Glomerular visceral epithelial cell (primary cell): ENCODE measurements at regions not wholly inside any gene's neighbourhood (a gene's known extent, or its start where the extent isn't known, plus 50 kb on each side); places are given as distances from the start of the nearest gene placed in this dataset.
A peak's percentile ranks its signal among the peaks of the same experiment; 100 is the strongest.

Experiments
- DNase-seq: peaks from one replicate; pipeline ENCODE4 v3.0.0-alpha.2; 2016; ENCODE audit errors: extremely low spot score

- DNase-seq: no peak
These were observed 140.2 kb upstream of the CTTNBP2 start for GRCh38 chr7:118013252-118014010.

GRCh38 chr7:118022546-118022945, 149.3 kb upstream of the CTTNBP2 start:
- no peak for DNase-seq

DNA sequence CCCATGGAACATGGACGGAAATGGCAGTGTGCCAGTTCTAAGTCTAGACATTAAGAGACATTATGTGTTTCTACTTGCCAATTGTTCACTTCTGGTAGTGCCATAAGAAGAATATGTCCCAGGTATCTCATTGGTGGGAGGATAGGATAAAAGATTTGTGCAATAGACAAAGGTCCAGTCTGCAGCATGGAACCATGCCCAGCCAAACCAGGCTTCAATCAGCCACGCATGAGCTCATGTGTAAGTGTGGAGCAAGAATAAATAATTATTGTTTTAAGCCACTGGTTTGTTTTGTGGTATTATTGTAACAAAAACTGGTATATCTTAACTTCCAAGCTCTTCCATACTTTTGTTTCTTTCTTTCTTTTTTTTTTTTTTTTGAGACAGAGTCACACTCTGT, 153.6 kb upstream of the CTTNBP2 start:
- DNase-seq: no peak

DNA sequence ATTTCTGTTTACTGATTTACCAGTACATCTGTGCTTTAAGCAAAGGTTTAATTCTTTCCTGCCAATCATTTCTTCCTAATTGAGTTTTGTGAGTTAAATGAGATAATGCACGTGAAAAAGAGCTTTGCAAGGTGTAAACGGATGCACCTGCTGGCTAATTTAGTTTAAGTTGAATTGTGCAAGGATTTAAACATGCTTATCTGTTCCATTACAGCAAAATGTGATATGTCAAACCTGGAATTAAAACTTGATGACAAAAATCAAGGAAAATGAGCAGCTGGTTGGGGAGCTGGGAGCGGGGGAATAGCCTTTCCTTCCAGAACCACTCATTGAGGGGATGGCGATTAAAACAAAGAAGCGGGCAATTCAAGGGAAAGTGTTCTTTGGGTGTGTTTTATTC, 155.0 kb upstream of the CTTNBP2 start:
- no peak for DNase-seq

GRCh38 chr7:118029826-118030422, 154.0 kb upstream of the LSM8 start:
- DNase-seq: no peak

DNA sequence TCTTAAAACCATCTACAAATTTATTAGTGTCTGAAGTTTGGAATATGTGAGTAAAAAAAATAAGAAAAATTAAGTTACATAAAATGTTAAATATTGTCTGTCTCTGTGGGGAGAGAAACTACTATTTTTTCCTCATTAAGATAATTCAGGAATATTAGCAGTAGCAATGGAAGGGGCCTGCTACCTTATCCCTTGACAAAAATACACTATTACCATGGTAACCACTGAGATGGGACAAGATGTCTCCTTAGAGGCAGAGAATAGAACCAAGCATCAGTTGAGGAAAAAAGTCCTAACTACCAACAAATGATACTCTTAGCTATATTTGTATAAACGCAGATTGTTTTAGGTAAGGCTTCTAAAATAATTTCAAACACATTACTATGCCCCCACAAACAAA, 150.7 kb upstream of the LSM8 start:
- no peak for DNase-seq

GRCh38 chr7:118039963-118040489, 143.9 kb upstream of the LSM8 start:
- DNase-seq: no peak

DNA sequence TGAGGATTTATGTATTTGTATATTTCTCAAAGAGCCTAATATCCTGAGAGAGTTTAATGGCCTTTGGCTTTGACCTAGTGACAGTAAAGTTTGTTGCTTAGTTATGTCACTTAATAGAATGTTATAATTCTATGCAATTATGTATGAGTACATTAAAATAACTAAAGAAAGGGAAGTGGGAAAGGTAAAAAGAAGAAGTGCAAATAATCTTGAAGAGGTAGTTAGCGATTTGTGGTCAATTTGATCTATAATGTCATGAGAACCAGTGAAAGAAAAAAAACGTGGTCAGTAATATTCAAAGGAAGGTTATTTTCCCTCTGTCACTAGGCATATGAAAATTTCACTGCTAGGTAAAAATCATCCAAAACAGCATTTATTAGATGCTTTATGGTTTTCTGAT, 143.4 kb upstream of the LSM8 start:
- no peak for DNase-seq

DNA sequence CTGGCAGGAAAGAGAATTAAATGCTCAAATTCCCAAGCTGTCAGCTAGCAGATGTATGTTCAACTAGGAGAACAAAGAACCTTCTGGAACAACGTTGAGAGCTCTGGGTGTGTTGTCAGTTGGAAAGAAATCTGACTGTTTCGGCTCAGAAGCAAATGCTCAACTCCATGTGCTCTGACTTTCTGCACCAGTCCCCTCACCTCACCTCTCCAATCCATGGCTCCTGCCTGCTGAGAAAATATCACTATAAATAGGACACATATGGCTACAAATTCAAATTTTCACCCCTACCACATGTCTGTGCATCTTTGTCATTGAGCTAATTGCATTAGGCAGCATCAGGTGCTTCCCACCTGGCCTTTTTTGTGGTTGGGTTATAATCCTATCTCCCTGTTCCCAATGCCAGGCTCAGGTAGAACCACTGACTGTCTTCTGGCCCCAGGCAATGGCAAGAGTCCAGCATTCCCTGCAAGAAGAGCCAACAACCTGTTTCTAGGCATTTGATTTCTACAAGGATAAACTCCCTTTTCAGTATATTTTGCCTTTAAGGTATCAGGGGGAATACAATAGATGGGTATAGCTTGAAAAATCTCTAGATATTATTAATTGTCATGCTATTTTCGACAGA, 142.6 kb upstream of the LSM8 start:
- no peak for DNase-seq

DNA sequence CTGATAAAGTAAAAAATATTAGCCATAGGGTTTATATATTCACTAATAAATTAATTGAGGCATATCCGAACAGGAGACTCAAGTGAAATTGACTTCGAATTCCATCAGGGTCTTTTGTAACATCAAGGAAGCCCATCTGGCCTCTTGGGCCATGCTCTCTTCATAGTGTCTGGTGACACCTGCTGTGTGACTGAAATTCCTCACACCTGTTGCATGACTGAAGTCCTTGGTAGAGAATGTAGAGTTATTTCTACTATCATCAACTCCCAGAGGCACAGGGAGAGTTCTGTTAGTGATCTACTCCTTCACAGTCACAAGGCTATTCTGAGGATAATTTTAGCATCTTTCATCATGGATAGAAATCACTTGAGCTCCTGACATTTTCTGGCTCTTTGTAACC, 138.3 kb upstream of the LSM8 start:
- no peak for DNase-seq

- no peak for DNase-seq
These were observed 137.9 kb upstream of the LSM8 start for GRCh38 chr7:118046086-118046485.

- no peak for DNase-seq
These were observed 137.2 kb upstream of the LSM8 start for GRCh38 chr7:118046801-118047200.

GRCh38 chr7:118052336-118052735, 131.6 kb upstream of the LSM8 start:
- no peak for DNase-seq

GRCh38 chr7:118053353-118053752, 130.6 kb upstream of the LSM8 start:
- DNase-seq: peak; percentile 1

GRCh38 chr7:118054529-118054928, 129.4 kb upstream of the LSM8 start:
- no peak for DNase-seq

DNA sequence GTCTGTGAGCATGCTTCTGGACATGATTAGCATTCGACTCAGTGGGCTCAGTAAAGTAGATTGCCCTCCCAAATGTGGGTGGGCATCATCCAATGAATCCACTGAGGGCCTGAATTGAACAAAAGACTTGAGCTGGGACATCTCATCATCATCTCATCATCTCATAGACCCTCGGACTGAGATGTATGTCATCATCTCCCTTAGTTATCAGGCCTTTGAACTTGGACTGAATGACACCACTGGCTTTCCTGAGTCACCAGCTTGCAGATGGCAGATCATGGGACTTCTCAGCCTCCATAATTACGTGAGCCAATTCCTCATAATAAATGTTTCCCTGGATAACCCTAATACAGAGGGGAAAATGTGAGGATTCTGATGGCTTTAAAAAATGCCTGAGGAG, 128.3 kb upstream of the LSM8 start:
- no peak for DNase-seq

GRCh38 chr7:118057404-118057803, 126.6 kb upstream of the LSM8 start:
- DNase-seq: peak; percentile 72

DNA sequence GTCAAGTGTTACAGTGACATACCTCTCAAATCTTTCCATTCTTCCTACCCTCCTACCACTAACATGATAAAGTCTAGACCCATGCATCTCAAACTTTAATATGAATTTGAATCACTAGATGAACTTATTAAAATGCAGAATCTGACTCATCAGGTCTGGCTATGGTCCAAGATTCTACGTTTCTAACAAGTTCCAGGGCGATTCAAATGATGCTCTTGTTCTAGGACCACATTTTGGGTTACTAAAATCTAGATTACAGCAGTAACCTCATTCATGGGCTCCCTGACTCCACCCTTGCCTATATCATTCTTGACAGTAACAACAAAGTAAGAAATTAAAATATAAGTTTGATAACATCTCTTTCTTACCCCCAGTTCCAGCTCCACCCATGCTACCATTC, 124.8 kb upstream of the LSM8 start:
- DNase-seq: no peak

DNA sequence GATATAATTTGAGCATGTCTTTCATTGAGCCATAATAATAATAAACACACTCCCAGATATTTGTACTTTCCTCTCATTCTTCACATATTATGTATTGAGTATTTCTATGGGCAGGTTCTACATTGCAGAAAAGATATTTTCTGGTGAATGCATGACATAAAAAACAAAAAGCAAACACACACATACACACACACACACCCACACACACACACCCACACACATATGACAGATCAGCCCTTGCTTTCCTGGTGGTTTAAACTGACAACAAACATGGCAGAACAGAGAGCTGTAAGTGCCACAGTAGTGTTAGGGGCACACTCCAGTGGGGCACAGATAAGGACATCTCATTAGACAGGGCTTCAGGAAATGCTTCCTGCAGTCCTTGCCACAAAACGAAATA, 123.3 kb upstream of the LSM8 start:
- DNase-seq: no peak

- no peak for DNase-seq
These were observed 122.6 kb upstream of the LSM8 start for GRCh38 chr7:118061386-118061785.

GRCh38 chr7:118072893-118073674, 110.9 kb upstream of the LSM8 start:
- DNase-seq: no peak

DNA sequence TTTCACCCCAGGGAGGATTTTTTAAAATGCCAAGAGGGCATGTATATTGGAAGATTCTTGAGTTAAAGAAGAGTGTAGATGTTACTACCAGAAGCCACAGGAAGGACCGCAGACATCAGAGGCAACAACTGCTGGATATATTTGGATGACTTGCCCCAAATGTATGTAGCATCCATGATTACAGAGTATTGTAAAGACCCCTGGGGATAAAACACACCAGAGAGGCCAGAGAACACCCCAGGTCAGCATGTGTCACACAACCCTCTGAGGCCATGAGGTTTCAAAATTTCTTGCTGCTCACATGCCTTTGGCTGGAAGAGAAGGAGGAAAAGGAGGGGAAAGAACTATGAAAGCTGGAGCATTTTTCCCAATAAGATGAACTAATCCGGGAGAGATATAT, 108.0 kb upstream of the LSM8 start:
- no peak for DNase-seq
